Fibroblast of upper back skin (primary cell): ENCODE measurements at regions not wholly inside any gene's neighbourhood (a gene's known extent, or its start where the extent isn't known, plus 50 kb on each side); places are given as distances from the start of the nearest gene placed in this dataset.
"Not testable (repeated sequence)": the region's sequence is repeated elsewhere in the genome, so short reads cannot be mapped to it uniquely, and the experiment has no call there.

ENCODE experiments used
- DNase-seq: peaks from one replicate; pipeline ENCODE4 v3.0.0-alpha.2; 2013

GRCh38 chr2:875687-876615, 74.7 kb upstream of the SNTG2 start:
- no peak for DNase-seq

DNA sequence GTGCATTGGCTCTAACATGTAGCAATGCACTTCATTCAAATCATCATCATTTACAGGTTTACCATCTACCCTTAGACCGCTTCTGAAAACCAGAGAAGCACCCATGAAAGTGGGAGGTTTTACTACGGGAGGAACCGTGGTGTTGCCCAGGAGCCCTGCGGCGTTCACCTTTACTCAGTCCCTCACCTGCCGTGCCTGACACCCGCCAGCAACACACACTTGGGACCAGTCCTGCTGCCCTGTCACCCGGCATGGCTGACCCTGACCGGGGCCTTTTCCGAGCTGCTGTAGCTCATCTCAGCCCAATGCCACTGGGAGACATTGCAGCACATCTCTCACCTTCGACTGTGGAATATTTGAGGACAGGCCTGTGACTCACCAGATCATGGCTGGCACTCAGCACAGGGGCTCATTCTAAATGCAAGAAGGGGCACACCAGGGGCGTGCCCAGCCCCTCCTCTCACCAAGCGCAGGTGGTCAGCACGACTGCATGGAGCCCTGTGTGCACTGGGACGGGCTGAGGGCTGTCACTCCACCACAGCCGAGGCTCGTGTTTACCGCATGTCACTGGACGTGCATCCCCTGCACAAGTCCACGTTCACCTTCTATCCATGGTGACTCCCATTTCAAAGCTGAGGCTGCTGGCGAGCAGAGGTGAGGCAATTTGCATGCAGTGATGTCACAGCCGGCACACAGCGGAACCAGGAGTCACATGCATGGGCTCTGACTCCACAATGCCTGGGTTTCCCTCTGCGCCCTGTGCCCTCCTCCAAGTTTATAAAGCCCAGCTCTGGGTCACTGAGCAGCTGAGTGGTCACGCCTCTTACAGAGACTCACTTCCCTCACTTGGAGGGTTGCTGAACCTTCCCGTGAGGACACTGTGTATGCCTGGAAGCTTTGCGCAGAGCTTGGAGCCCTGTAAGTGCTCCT, 76.7 kb upstream of the SNTG2 start:
- DNase-seq: no peak

DNA sequence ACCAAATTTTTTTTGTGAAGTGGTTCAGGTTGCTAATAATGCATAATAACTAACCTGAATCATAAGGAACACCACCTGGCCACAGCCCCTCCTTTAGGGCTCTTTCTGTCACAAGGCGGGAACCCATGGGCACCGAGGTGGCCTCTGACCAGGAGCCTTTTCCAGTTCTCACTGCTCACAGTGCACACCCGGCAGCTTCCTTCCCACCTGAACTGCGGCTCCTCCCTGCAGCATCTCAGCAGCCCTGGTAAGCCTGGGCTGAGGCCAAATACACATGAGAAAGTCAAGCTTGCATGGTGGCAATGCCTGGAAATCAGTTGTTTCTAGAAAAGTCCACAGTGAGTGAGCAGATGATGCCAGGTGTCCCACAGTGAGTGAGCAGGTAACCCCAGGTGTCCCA, 77.6 kb upstream of the SNTG2 start:
- no peak for DNase-seq

DNA sequence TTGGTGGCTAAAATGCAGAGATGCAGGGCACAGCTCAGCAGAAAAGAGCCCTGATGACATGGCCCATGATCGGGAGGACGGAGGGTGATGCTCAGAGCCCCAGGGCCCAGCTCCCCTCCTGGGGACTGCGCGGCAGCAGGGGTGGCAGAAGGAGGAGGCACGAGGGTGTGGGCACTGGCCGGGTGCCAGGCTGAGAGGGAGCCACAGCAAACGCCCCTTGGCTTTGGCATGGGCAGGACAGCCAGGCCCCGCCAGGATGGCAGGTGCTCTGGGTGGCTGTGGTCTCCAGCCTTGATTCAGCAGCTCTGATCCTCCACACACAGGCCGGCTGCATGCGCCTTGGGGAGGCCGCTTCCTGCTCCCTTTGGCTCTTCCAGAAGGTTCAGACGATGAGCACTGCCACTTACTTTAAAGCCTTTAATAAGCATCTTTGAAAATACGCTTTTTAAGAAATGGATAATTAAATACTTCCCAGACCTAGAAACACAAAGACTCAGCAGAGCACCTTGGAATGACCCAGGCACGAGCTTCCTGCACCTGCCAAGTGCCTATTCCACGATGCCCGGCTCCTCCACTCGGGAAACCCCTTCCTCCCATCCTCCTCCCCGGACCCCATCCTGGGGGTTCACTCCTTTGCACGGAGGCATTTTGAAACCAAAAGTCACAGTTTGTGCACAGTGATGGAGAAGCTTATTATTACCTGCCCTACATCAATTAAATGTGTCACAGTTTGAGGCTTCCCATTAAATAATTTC, 78.5 kb upstream of the SNTG2 start:
- no peak for DNase-seq

DNA sequence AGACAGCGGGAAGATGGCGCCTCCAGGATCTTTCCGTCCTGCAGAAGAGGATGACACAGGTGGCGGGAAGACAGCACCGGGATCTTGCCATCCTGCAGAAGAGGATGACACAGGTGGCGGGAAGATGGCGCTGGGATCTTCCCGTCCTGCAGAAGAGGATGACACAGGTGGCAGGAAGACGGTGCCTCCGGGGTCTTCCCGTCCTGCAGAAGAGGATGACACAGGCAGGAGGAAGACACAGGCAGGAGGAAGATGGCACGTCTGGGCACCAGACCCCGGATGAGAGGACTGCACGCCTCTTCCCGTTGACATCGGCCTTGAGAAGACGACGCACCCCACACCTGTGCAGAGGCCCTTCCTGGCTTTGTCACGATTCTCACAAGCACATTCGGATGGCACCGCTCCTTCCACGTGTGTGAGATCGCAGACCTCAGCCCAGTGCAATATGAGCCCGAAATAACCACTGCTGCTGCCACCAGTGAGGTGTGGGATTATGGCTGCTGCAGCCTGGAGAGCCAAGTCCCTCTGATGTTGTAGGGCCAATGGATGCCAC, 79.4 kb upstream of the SNTG2 start:
- DNase-seq: no peak

GRCh38 chr2:870426-870825, 80.2 kb upstream of the SNTG2 start:
- no peak for DNase-seq

GRCh38 chr2:869894-870293, 80.8 kb upstream of the SNTG2 start:
- no peak for DNase-seq

DNA sequence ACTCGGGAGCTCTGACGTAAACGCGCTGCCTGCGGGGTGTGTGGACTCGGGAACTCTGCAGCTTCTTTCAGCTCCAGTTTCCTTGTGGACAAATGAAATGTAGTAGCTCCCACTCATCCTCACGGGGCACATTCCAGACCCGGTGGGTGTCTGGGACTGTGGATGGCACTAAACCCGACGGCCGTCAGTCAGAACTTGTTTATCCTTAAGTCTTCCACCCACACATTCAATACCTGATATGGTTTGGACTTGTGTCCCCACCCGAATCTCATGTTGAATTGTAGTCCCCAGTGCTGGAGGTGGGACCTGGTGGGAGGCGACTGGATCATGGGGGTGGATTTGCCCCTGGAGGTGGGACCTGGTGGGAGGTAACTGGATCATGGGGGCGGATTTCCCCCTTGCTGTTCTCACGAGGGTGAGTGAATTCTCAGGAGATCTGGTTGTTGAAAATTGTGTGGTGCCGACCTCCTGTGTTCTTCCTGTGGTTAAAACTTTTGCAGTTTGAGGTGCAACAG, 81.2 kb upstream of the SNTG2 start:
- DNase-seq: no peak

DNA sequence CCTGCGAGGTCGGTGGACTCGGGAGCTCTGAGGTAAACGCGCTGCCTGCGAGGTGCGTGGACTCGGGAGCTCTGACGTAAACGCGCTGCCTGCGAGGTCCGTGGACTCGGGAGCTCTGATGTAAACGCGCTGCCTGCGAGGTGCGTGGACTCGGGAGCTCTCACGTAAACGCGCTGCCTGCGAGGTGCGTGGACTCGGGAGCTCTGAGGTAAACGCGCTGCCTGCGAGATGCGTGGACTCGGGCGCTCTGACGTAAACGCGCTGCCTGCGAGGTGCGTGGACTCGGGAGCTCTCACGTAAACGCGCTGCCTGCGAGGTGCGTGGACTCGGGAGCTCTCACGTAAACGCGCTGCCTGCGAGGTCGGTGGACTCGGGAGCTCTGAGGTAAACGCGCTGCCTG, 81.8 kb upstream of the SNTG2 start:
- not testable (repeated sequence) for DNase-seq

- DNase-seq: no peak
Observed at GRCh38 chr2:867296-867695, 83.4 kb upstream of the SNTG2 start.

DNA sequence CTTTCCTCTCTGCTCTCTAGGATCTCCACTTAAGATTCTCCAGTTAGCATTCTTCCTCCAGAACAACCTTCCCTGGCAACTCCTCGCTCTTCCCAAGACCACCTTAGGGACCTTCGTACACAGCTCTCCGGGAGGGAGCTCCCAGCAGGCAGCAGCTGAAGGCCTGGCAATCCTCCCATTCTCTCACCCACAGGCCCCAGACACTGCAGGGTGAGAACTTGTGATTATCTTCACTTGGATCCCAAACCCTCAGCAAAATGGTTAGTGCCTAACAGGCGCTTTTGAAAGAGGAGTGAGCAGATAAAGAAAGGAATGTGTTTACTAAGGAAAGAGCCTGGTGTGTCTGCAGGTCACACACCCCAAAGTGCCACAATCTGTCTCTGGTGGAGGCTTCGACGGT, 83.8 kb upstream of the SNTG2 start:
- DNase-seq: no peak

GRCh38 chr2:866009-866680, 84.5 kb upstream of the SNTG2 start:
- no peak for DNase-seq

- no peak for DNase-seq
Observed at GRCh38 chr2:864501-865106, 86.0 kb upstream of the SNTG2 start.

GRCh38 chr2:863732-864450, 86.8 kb upstream of the SNTG2 start:
- no peak for DNase-seq

- no peak for DNase-seq
Observed at GRCh38 chr2:862731-863466, 87.8 kb upstream of the SNTG2 start.

GRCh38 chr2:862355-862687, 88.3 kb upstream of the SNTG2 start:
- no peak for DNase-seq

- peak; percentile 4 for DNase-seq
Observed at GRCh38 chr2:861655-862354, 88.8 kb upstream of the SNTG2 start.

DNA sequence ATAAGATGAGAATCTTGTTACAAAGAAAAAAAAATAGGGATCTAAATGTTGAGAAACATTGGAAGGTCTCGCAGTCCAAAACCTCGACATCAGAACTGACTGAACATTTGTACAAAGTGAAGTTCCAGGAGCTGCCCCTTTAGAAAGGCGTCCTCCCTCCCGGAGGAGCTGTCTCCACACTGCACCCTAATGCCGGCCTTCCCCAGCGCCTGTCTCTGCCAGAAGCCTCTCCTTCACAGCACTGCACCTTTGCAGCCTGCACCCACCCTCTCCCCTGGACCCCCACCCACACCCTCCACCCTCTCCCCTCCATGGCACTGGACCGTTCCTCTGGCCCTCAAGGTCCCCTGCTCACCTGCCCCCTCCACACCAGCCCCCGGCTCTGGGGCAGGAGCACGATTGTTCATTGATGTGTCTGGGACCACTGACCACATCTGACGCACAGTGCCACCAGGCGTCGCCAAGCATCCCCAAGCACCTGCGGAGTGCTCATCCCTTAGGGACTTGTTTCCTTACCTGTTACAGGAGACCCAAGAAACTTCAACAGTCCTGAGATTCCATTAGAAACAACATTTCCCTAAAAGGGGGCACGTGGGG, 90.3 kb upstream of the SNTG2 start:
- DNase-seq: no peak

DNA sequence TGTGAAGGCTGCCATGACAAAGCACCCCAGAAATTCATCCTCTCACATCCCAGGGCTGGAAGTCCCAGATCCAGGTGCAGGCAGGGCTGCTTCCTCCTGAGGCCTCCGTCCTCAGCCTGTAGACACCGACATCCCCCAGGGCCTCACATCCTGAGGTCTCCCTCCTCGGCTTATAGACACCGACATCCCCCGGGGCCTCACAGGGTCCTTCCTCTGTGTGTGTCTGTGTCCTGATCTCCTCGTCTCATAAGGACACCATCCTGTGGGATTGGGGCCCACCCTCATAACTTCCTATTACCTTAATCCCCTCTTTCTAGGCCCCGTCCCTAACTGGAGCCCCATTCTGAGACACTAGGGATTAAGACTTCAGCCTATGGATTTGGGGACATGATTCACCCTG, 92.0 kb upstream of the SNTG2 start:
- no peak for DNase-seq
